AG10803 (cell line): ENCODE measurements at regions not wholly inside any gene's neighbourhood (a gene's known extent, or its start where the extent isn't known, plus 50 kb on each side); places are given as distances from the start of the nearest gene placed in this dataset.
A peak's percentile ranks its signal among the peaks of the same experiment; 100 is the strongest.
"Not testable (repeated sequence)": the region's sequence is repeated elsewhere in the genome, so short reads cannot be mapped to it uniquely, and the experiment has no call there.

Experiments
- DNase-seq: peaks from one replicate; pipeline ENCODE4 v3.0.0; 2010; ENCODE audit warnings: low read depth
- H3K4me3 ChIP-seq: 2 replicates; pipeline ENCODE4 v1.5.1; 2011; ENCODE audit warnings: mild to moderate bottlenecking, low read length, control low read depth
- TF ChIP-seq, protein P1 (sequence below): conservative IDR thresholded peaks from 2 replicates; pipeline ENCODE4 v1.5.1; 2011; ENCODE audit warnings: mild to moderate bottlenecking, low read length, control low read depth, inconsistent platforms

DNA sequence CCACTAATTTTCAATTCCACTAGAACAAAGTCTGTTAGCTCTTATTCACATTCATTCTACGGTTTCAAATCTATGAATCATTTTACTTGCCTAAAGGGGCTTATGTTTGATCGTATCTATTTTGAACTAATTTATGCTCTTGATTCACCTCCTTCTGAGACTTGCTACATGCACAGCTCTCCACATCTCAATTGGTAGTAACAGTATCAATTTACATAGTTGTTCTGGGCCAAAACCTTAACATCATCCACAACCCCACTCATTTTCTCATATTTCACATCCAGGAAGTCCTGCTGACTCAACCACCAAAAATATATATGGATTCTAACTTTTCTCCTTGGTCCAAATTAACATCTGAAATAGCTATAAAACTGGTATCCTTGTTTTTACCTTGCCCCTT lies 208.6 kb downstream of the RASSF9 start:
- TF ChIP-seq, protein P1, sequence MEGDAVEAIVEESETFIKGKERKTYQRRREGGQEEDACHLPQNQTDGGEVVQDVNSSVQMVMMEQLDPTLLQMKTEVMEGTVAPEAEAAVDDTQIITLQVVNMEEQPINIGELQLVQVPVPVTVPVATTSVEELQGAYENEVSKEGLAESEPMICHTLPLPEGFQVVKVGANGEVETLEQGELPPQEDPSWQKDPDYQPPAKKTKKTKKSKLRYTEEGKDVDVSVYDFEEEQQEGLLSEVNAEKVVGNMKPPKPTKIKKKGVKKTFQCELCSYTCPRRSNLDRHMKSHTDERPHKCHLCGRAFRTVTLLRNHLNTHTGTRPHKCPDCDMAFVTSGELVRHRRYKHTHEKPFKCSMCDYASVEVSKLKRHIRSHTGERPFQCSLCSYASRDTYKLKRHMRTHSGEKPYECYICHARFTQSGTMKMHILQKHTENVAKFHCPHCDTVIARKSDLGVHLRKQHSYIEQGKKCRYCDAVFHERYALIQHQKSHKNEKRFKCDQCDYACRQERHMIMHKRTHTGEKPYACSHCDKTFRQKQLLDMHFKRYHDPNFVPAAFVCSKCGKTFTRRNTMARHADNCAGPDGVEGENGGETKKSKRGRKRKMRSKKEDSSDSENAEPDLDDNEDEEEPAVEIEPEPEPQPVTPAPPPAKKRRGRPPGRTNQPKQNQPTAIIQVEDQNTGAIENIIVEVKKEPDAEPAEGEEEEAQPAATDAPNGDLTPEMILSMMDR: no peak
- no peak overlapping the region for H3K4me3 ChIP-seq
- DNase-seq: no peak

DNA sequence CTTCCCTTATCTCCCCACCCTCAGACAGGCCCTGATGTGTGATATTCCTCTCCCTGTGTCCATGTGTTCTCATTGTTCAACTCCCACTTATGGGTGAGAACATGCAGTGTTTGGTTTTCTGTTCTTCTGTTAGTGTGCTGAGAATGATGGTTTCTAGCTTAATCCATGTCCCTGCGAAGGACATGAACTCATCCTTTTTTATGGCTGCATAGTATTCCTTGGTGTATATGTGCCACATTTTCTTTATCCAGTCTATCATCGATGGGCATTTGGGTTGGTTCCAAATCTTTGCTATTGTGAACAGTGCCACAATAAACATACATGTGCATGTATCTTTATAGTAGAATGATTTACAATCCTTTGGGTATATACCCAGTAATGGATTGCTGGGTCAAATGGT lies 207.6 kb downstream of the RASSF9 start:
- not testable (repeated sequence) for DNase-seq

DNA sequence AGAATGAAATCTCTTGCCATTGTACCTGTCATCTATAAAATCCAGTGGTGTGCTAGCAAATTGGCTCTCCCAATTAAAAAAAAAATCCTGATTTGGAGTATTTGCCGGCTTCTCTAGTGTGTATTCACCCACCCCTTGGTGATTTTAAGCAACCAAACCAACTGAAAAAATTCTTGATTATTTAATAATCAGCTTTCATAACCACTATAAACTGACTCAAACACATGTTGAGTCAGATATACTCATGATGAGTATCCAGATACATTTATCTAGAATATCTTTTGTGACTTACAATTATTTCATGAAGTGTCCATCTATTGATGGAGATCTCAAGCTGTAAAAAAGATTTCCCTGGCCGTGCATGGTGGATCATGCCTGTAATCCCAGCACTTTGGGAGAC lies 205.4 kb downstream of the RASSF9 start:
- no peak overlapping the region for H3K4me3 ChIP-seq
- no peak for DNase-seq
- TF ChIP-seq, protein P1: no peak

More for the DNA sequence above, 207.6 kb downstream of the RASSF9 start:
- H3K4me3 ChIP-seq: not testable (repeated sequence)

DNA sequence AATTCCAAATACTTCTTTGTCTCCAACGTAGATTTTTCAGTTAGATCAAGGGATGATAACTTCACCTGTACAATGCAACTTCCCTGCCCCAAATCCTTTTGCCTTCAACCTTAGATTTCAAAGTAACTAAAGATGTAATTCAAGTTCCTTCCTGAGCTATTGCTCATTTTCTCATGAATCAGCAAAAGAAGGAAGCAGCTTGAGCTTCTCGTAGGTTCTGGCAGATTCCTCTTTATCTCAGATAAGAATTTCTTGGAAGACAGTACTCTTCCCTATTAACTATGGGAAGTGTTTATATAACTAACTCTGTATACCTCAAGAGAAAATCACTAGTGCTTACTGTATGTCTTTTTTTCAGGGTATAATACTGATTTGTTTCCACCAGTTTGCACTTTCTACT lies 203.8 kb downstream of the RASSF9 start:
- TF ChIP-seq, protein P1: no peak
- H3K4me3 ChIP-seq: no peak overlapping the region
- peak; percentile 6 for DNase-seq

DNA sequence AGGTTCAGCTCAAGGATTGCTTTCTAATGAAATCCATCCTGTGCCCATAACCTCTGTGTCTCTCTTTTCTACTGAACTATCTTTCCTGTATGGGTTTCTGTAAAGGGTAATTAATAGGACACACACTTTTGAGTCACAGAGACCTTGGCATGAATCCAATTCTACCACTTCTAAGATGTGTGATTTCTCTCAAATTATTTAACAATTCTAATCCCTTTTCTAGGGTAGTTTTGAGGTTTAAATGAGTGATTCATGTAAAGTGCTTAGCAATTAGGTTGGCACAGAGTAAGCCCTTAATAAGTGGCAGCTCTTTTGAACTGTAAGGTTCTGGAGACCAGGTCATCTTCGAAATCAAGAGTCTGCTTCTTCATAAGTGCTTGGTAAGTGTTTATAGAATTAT lies 202.7 kb downstream of the RASSF9 start:
- H3K4me3 ChIP-seq: no peak overlapping the region
- TF ChIP-seq, protein P1: no peak
- DNase-seq: no peak

DNA sequence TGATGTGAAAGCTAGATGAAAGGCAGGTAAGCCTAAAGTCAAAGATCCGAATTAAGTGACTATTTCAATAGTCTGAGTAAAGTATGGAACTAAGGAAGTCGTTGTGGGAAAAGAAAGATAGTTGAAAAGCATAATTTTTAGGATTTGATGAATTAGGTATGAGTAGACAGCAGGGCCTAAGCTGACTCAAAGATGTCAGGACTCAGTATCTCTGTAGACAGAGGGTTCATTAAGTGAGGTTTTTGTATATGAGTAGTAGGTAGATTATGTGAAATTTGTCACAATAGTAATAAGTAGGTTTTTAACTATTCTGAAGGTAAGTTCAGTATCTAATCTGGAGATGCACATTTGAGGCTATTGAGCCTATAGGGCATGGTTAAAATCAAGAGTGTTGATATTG lies 196.4 kb downstream of the RASSF9 start:
- DNase-seq: peak; percentile 25
- H3K4me3 ChIP-seq: no peak overlapping the region

DNA sequence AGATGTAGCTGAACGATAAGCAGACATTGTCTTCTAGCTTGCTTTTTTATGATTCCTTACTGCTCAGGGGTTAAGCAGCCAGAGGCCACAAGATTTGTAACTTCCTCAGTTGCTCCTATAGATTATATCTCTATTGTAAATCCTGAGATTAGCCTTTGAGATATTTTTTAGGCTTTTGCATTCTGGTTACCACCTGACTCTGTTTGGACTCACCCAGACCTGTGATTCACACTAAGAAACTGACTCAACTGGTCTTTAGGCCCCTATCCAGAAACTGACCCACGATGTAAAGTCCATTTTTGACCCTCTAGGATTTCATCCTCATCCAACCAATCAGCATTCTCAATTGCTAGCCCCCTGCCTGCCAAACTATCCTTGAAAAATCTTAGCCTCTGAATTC lies 194.4 kb downstream of the RASSF9 start:
- TF ChIP-seq, protein P1: no peak
- no peak for DNase-seq
- no peak overlapping the region for H3K4me3 ChIP-seq

More for the DNA sequence above, 196.4 kb downstream of the RASSF9 start:
- TF ChIP-seq, protein P1: no peak

DNA sequence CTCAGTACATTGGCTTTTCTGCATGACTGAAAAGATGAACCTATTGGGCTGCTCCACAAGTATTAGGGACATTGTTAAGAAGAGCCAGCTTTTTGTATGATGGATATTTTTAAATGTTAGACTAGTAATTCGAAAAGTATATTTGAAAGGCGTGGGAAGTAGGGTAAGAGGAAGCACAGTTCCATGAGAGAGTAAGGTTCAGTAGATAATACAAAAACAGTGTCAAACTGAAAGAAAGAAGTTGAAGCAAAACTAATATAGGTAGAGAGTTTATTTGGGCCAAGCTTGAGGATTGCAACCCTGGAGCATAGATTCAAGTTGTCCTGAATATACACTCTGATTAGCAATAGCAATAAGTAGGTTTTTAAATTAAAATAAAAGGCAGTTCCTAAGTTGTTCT lies 193.9 kb downstream of the RASSF9 start:
- TF ChIP-seq, protein P1: no peak
- DNase-seq: no peak
- H3K4me3 ChIP-seq: no peak overlapping the region
